CD4-positive, alpha-beta T cell treated with Interleukin-17A for 1 hour (primary cell): ENCODE measurements at regions not wholly inside any gene's neighbourhood (a gene's known extent, or its start where the extent isn't known, plus 50 kb on each side); places are given as distances from the start of the nearest gene placed in this dataset.
"Not testable (repeated sequence)": the region's sequence is repeated elsewhere in the genome, so short reads cannot be mapped to it uniquely, and the experiment has no call there.

Source experiments
- DNase-seq: peaks from one replicate; pipeline ENCODE4 v3.0.0-alpha.2; 2020

- no peak for DNase-seq
Observed at GRCh38 chr2:21812766-21813165, 689.0 kb downstream of the TDRD15 start.

GRCh38 chr2:21814588-21815149 is 690.9 kb downstream of the TDRD15 start:
- DNase-seq: no peak

- no peak for DNase-seq
Observed at GRCh38 chr2:21818212-21818795, 694.5 kb downstream of the TDRD15 start.

GRCh38 chr2:21819454-21819853 is 695.7 kb downstream of the TDRD15 start:
- no peak for DNase-seq

GRCh38 chr2:21820271-21820670 is 696.5 kb downstream of the TDRD15 start:
- DNase-seq: no peak

GRCh38 chr2:21821672-21822227 is 698.0 kb downstream of the TDRD15 start:
- DNase-seq: no peak

- DNase-seq: no peak
Observed at GRCh38 chr2:21822505-21822904, 698.7 kb downstream of the TDRD15 start.

GRCh38 chr2:21833767-21834166 is 710.0 kb downstream of the TDRD15 start:
- DNase-seq: no peak

GRCh38 chr2:21836261-21836660 is 712.5 kb downstream of the TDRD15 start:
- no peak for DNase-seq

- DNase-seq: no peak
Observed at GRCh38 chr2:21836719-21837118, 713.0 kb downstream of the TDRD15 start.

- DNase-seq: no peak
Observed at GRCh38 chr2:21837168-21837960, 713.6 kb downstream of the TDRD15 start.

- no peak for DNase-seq
Observed at GRCh38 chr2:21841341-21841740, 717.6 kb downstream of the TDRD15 start.

- not testable (repeated sequence) for DNase-seq
Observed at GRCh38 chr2:21850367-21850766, 726.6 kb downstream of the TDRD15 start.

- no peak for DNase-seq
Observed at GRCh38 chr2:21854938-21855337, 731.2 kb downstream of the TDRD15 start.

GRCh38 chr2:21856708-21857107 is 732.9 kb downstream of the TDRD15 start:
- DNase-seq: no peak

GRCh38 chr2:21860907-21861306 is 737.1 kb downstream of the TDRD15 start:
- no peak for DNase-seq

- DNase-seq: no peak
Observed at GRCh38 chr2:21866316-21866715, 742.5 kb downstream of the TDRD15 start.

- DNase-seq: no peak
Observed at GRCh38 chr2:21887881-21888280, 764.1 kb downstream of the TDRD15 start.

GRCh38 chr2:21890041-21890440 is 766.3 kb downstream of the TDRD15 start:
- DNase-seq: no peak

- DNase-seq: no peak
Observed at GRCh38 chr2:21890716-21891115, 766.9 kb downstream of the TDRD15 start.

GRCh38 chr2:21891191-21891590 is 767.4 kb downstream of the TDRD15 start:
- no peak for DNase-seq

GRCh38 chr2:21892140-21892539 is 768.4 kb downstream of the TDRD15 start:
- no peak for DNase-seq

- no peak for DNase-seq
Observed at GRCh38 chr2:21895200-21895599, 771.4 kb downstream of the TDRD15 start.
